ENCODE measurements at regions not wholly inside any gene's neighbourhood (a gene's known extent, or its start where the extent isn't known, plus 50 kb on each side); places are given as distances from the start of the nearest gene placed in this dataset.

- no peak for DNase-seq (ENCODE audit: low spot score)
- H3K4me1 ChIP-seq (ENCODE audit: insufficient read depth), result peaks cover 3% of the 10 kb centered on the region
- no peaks in the 10 kb centered on the region for H3K79me2 ChIP-seq
- H3K27ac ChIP-seq, result no peak overlapping the region
- H3K9me2 ChIP-seq (replicated peaks; ENCODE audit: insufficient read depth), result no peaks in the 10 kb centered on the region
- no peaks in the 10 kb centered on the region for H3K9me3 ChIP-seq (ENCODE audit: low read depth)
- H4K20me1 ChIP-seq (ENCODE audit: insufficient read depth, poor library complexity, severe bottlenecking), result no peaks in the 10 kb centered on the region
- no peak overlapping the region for H2AFZ ChIP-seq
- H3K4me2 ChIP-seq, result no peak overlapping the region
- WGBS (ENCODE audit: low lambda C conversion rate, missing lambda C conversion rate), result 94% methylated on average over 5 of the region's 5 CpGs
- H3K36me3 ChIP-seq (replicated peaks; ENCODE audit: insufficient read depth, low read depth), result no peaks in the 10 kb centered on the region
- H3K4me3 ChIP-seq, result no peak overlapping the region
- TF ChIP-seq CTCF (IDR thresholded peaks at IDR 0.05; ENCODE audit: poor library complexity) (no peak), EZH2phosphoT487 (IDR thresholded peaks at IDR 0.05; ENCODE audit: low read depth, severe bottlenecking, unreplicated experiment) (no peak), EZH2 (IDR thresholded peaks at IDR 0.05; ENCODE audit: borderline replicate concordance) (no peak)
- peaks cover 6% of the 10 kb centered on the region for H3K27me3 ChIP-seq
Observed at GRCh38 chr2:106577255-106577651, 90.1 kb downstream of the CD8B2 start.

- H3K4me1 ChIP-seq (ENCODE audit: insufficient read depth), result peaks cover 3% of the 10 kb centered on the region
- no peak overlapping the region for H3K27ac ChIP-seq
- DNase-seq (ENCODE audit: low spot score), result no peak
- no peaks in the 10 kb centered on the region for H3K9me3 ChIP-seq (ENCODE audit: low read depth)
- H4K20me1 ChIP-seq (ENCODE audit: insufficient read depth, poor library complexity, severe bottlenecking), result no peaks in the 10 kb centered on the region
- TF ChIP-seq EZH2 (IDR thresholded peaks at IDR 0.05; ENCODE audit: borderline replicate concordance) (no peak), EZH2phosphoT487 (IDR thresholded peaks at IDR 0.05; ENCODE audit: low read depth, severe bottlenecking, unreplicated experiment) (no peak), CTCF (IDR thresholded peaks at IDR 0.05; ENCODE audit: poor library complexity) (no peak)
- no peak overlapping the region for H3K4me2 ChIP-seq
- peaks cover 6% of the 10 kb centered on the region for H3K27me3 ChIP-seq
- H3K36me3 ChIP-seq (replicated peaks; ENCODE audit: insufficient read depth, low read depth), result no peaks in the 10 kb centered on the region
- H3K9me2 ChIP-seq (replicated peaks; ENCODE audit: insufficient read depth), result no peaks in the 10 kb centered on the region
- H2AFZ ChIP-seq, result no peak overlapping the region
- WGBS (ENCODE audit: low lambda C conversion rate, missing lambda C conversion rate), result 40% methylated on average over 9 of the region's 9 CpGs
- no peaks in the 10 kb centered on the region for H3K79me2 ChIP-seq
- H3K4me3 ChIP-seq, result no peak overlapping the region
Observed at GRCh38 chr2:106579750-106580197, 92.6 kb downstream of the CD8B2 start.

- Histone ChIP-seq H3K36me3 (replicated peaks; ENCODE audit: insufficient read depth, low read depth) (no peaks in the 10 kb centered on the region), H2AFZ (no peak overlapping the region), H3K27ac (no peak overlapping the region), H3K4me2 (no peak overlapping the region), H3K79me2 (no peaks in the 10 kb centered on the region), H3K9me2 (replicated peaks; ENCODE audit: insufficient read depth) (no peaks in the 10 kb centered on the region), H3K27me3 (peaks cover 6% of the 10 kb centered on the region), H3K9me3 (ENCODE audit: low read depth) (no peaks in the 10 kb centered on the region), H3K4me1 (ENCODE audit: insufficient read depth) (peaks cover 3% of the 10 kb centered on the region), H3K4me3 (no peak overlapping the region), H4K20me1 (ENCODE audit: insufficient read depth, poor library complexity, severe bottlenecking) (no peaks in the 10 kb centered on the region)
- DNase-seq (ENCODE audit: low spot score), result no peak
- WGBS (ENCODE audit: low lambda C conversion rate, missing lambda C conversion rate), result 93% methylated on average over 4 of the region's 5 CpGs
- TF ChIP-seq EZH2 (IDR thresholded peaks at IDR 0.05; ENCODE audit: borderline replicate concordance) (no peak), EZH2phosphoT487 (IDR thresholded peaks at IDR 0.05; ENCODE audit: low read depth, severe bottlenecking, unreplicated experiment) (no peak), CTCF (IDR thresholded peaks at IDR 0.05; ENCODE audit: poor library complexity) (no peak)
Observed at GRCh38 chr2:106580241-106580640, 93.1 kb downstream of the CD8B2 start.

DNA sequence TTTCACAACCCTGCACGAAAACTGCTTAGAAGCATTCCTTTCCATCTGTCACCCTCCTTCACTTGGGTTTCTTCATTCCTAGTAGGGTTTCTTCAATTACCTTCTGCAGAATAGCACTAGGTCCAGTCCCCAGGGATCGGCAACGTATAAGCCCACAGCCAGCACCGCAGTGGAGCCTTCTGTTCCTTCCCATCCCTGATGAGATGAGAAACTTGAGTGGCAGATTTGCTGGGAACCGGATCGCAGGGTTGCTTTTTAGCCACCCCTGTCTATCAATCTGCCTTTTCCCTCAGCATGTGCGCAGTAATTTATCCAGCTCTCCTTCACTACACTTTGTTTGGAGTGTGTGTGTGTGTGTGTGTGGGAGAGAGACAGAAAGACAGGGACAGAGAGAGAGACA, 94.2 kb downstream of the CD8B2 start:
- no peak for DNase-seq (ENCODE audit: low spot score)
- H3K4me2 ChIP-seq, result no peak overlapping the region
- 87% methylated on average over 7 of the region's 7 CpGs for WGBS (ENCODE audit: low lambda C conversion rate, missing lambda C conversion rate)
- no peak overlapping the region for H2AFZ ChIP-seq
- no peak overlapping the region for H3K27ac ChIP-seq
- H3K9me3 ChIP-seq (ENCODE audit: low read depth), result no peaks in the 10 kb centered on the region
- H3K27me3 ChIP-seq, result peaks cover 6% of the 10 kb centered on the region
- peaks cover 1% of the 10 kb centered on the region for H3K4me1 ChIP-seq (ENCODE audit: insufficient read depth)
- H3K36me3 ChIP-seq (replicated peaks; ENCODE audit: insufficient read depth, low read depth), result no peaks in the 10 kb centered on the region
- H4K20me1 ChIP-seq (ENCODE audit: insufficient read depth, poor library complexity, severe bottlenecking), result no peaks in the 10 kb centered on the region
- H3K79me2 ChIP-seq, result no peaks in the 10 kb centered on the region
- no peak overlapping the region for H3K4me3 ChIP-seq
- H3K9me2 ChIP-seq (replicated peaks; ENCODE audit: insufficient read depth), result no peaks in the 10 kb centered on the region
- TF ChIP-seq EZH2phosphoT487 (IDR thresholded peaks at IDR 0.05; ENCODE audit: low read depth, severe bottlenecking, unreplicated experiment) (no peak), CTCF (IDR thresholded peaks at IDR 0.05; ENCODE audit: poor library complexity) (no peak), EZH2 (IDR thresholded peaks at IDR 0.05; ENCODE audit: borderline replicate concordance) (no peak)

All from hepatocyte (in vitro differentiated cells).